ENCODE measurements at regions not wholly inside any gene's neighbourhood (a gene's known extent, or its start where the extent isn't known, plus 50 kb on each side); places are given as distances from the start of the nearest gene placed in this dataset.

DNA sequence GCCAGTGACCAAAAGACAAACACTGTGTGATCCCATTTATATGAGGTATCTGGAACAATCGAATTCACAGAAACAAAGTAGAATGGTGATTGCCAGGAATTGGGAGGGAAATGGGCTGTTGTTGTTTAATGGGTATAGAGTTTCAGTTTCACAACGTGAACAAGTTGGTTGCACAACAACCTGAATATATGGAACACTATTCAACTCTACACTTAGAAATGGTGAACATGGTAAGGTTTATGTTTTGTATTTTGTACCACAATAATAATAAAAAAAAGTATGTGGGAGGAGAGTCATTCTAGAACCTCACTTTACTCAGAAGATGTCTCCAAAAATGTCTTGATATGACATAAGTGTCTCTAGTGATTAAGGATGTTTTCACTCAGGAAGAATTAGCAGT is 85.2 kb upstream of the SGCE start:
- Histone ChIP-seq H3K27me3 (ENCODE audit: control insufficient read depth, insufficient read depth, low read length, poor library complexity, severe bottlenecking) (no peaks in the 10 kb centered on the region), H3K27ac (ENCODE audit: low read depth, low read length) (no peak overlapping the region), H3K9ac (ENCODE audit: extremely low read depth, low read length, poor library complexity, severe bottlenecking) (no peak overlapping the region), H3K36me3 (ENCODE audit: control insufficient read depth, insufficient read depth, low read length) (no peaks in the 10 kb centered on the region), H3K4me3 (ENCODE audit: low read length) (no peak overlapping the region), H3K9me3 (ENCODE audit: control insufficient read depth, low read length) (no peaks in the 10 kb centered on the region), H3K4me1 (ENCODE audit: control insufficient read depth, insufficient read depth, low read length) (no peaks in the 10 kb centered on the region)
- no peaks in the 10 kb centered on the region for H3K9me3 Mint-ChIP-seq
- 90% methylated on average over 1 of the region's 2 CpGs; no CpG with 5 or more reads in 1 of the 2 experiments for WGBS, 2 experiments (ENCODE audit: insufficient coverage in 1 of 2, insufficient read length in 1 of 2)
- H3K36me3 Mint-ChIP-seq (ENCODE audit: low read depth), result no peaks in the 10 kb centered on the region
- peaks cover 4% of the 10 kb centered on the region for H3K4me1 Mint-ChIP-seq
- no peak overlapping the region for H3K27ac Mint-ChIP-seq
- TF ChIP-seq, protein P1, sequence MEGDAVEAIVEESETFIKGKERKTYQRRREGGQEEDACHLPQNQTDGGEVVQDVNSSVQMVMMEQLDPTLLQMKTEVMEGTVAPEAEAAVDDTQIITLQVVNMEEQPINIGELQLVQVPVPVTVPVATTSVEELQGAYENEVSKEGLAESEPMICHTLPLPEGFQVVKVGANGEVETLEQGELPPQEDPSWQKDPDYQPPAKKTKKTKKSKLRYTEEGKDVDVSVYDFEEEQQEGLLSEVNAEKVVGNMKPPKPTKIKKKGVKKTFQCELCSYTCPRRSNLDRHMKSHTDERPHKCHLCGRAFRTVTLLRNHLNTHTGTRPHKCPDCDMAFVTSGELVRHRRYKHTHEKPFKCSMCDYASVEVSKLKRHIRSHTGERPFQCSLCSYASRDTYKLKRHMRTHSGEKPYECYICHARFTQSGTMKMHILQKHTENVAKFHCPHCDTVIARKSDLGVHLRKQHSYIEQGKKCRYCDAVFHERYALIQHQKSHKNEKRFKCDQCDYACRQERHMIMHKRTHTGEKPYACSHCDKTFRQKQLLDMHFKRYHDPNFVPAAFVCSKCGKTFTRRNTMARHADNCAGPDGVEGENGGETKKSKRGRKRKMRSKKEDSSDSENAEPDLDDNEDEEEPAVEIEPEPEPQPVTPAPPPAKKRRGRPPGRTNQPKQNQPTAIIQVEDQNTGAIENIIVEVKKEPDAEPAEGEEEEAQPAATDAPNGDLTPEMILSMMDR (conservative IDR thresholded peaks at IDR 0.05), result no peak
- H3K4me3 Mint-ChIP-seq, result no peak overlapping the region
- no peak for DNase-seq
- peaks cover 2% of the 10 kb centered on the region for H3K27me3 Mint-ChIP-seq (ENCODE audit: insufficient read depth)

GRCh38 chr7:94748376-94748775 is 92.4 kb upstream of the SGCE start:
- H3K27ac ChIP-seq (ENCODE audit: low read depth, low read length), result no peak overlapping the region
- no peaks in the 10 kb centered on the region for H3K9me3 ChIP-seq (ENCODE audit: control insufficient read depth, low read length)
- Mint-ChIP-seq H3K4me1 (peaks cover 4% of the 10 kb centered on the region), H3K9me3 (peaks cover 14% of the 10 kb centered on the region), H3K27ac (no peak overlapping the region), H3K4me3 (no peak overlapping the region), H3K36me3 (ENCODE audit: low read depth) (no peaks in the 10 kb centered on the region), H3K27me3 (ENCODE audit: insufficient read depth) (peaks cover 2% of the 10 kb centered on the region)
- H3K4me1 ChIP-seq (ENCODE audit: control insufficient read depth, insufficient read depth, low read length), result no peaks in the 10 kb centered on the region
- TF ChIP-seq, protein P1 (conservative IDR thresholded peaks at IDR 0.05), result no peak
- no peak overlapping the region for H3K9ac ChIP-seq (ENCODE audit: extremely low read depth, low read length, poor library complexity, severe bottlenecking)
- no peak for DNase-seq
- H3K27me3 ChIP-seq (ENCODE audit: control insufficient read depth, insufficient read depth, low read length, poor library complexity, severe bottlenecking), result no peaks in the 10 kb centered on the region
- H3K4me3 ChIP-seq (ENCODE audit: low read length), result no peak overlapping the region
- H3K36me3 ChIP-seq (ENCODE audit: control insufficient read depth, insufficient read depth, low read length), result no peaks in the 10 kb centered on the region

- Mint-ChIP-seq H3K4me3 (no peak overlapping the region), H3K4me1 (peaks cover 6% of the 10 kb centered on the region), H3K27me3 (ENCODE audit: insufficient read depth) (no peaks in the 10 kb centered on the region), H3K36me3 (ENCODE audit: low read depth) (no peaks in the 10 kb centered on the region), H3K27ac (no peak overlapping the region), H3K9me3 (peaks cover 5% of the 10 kb centered on the region)
- no peaks in the 10 kb centered on the region for H3K9me3 ChIP-seq (ENCODE audit: control insufficient read depth, low read length)
- H3K4me1 ChIP-seq (ENCODE audit: control insufficient read depth, insufficient read depth, low read length), result peaks cover 3% of the 10 kb centered on the region
- 95% methylated on average over 2 of the region's 2 CpGs; no CpG with 5 or more reads in 1 of the 2 experiments for WGBS, 2 experiments (ENCODE audit: insufficient coverage in 1 of 2, insufficient read length in 1 of 2)
- no peak overlapping the region for H3K27ac ChIP-seq (ENCODE audit: low read depth, low read length)
- no peak for DNase-seq
- no peak overlapping the region for H3K4me3 ChIP-seq (ENCODE audit: low read length)
- TF ChIP-seq, protein P1 (conservative IDR thresholded peaks at IDR 0.05), result no peak
- H3K27me3 ChIP-seq (ENCODE audit: control insufficient read depth, insufficient read depth, low read length, poor library complexity, severe bottlenecking), result no peaks in the 10 kb centered on the region
- no peak overlapping the region for H3K9ac ChIP-seq (ENCODE audit: extremely low read depth, low read length, poor library complexity, severe bottlenecking)
- no peaks in the 10 kb centered on the region for H3K36me3 ChIP-seq (ENCODE audit: control insufficient read depth, insufficient read depth, low read length)
These were observed 104.6 kb upstream of the SGCE start for GRCh38 chr7:94760446-94761100.

Data from endodermal cell (in vitro differentiated cells).